Upper lobe of left lung (tissue), 4 donors: ENCODE measurements at regions not wholly inside any gene's neighbourhood (a gene's known extent, or its start where the extent isn't known, plus 50 kb on each side); places are given as distances from the start of the nearest gene placed in this dataset.

Source experiments
- CTCF ChIP-seq, 6 experiments: fragments of 450-650 bp in 4 of 6; fragments of 200-600 bp in 2 of 6; sonication (generic) in 2 of 6; IDR thresholded peaks; one replicate each; pipeline ENCODE4 v1.5.1; 2016 to 2019; ENCODE audit warnings: antibody characterized with exemption in 6 of 6
- POLR2A ChIP-seq, 4 donors: fragments of 450-650 bp; IDR thresholded peaks; one replicate each; pipeline ENCODE4 v1.5.1; 2016 to 2017; ENCODE audit warnings: antibody characterized with exemption in 4 of 4, mild to moderate bottlenecking in 2 of 4
- POLR2AphosphoS5 ChIP-seq, 2 donors: sonication (generic); formaldehyde crosslinking; IDR thresholded peaks; one replicate each; pipeline ENCODE4 v1.5.1; 2017; ENCODE audit warnings: antibody characterized with exemption in 2 of 2

- TF ChIP-seq POLR2AphosphoS5 (IDR thresholded peaks at IDR 0.05) (no peak), POLR2A (IDR thresholded peaks at IDR 0.05) (no peak), CTCF (IDR thresholded peaks at IDR 0.05) (no peak)
These were observed 267.9 kb downstream of the LPIN1 start for GRCh38 chr2:12014088-12014960.
